ENCODE measurements at regions not wholly inside any gene's neighbourhood (a gene's known extent, or its start where the extent isn't known, plus 50 kb on each side); places are given as distances from the start of the nearest gene placed in this dataset.

GRCh38 chr6:71463061-71463460 is 174.4 kb downstream of the OGFRL1 start:
- Mint-ChIP-seq H3K4me3 (no peak overlapping the region), H3K4me1 (ENCODE audit: low read depth) (no peaks in the 10 kb centered on the region), H3K9me3 (peaks cover 6 to 8% of the 10 kb centered on the region in 2 donors), H3K27ac (no peak overlapping the region), H3K36me3 (ENCODE audit: insufficient read depth in 2 of 2) (peaks cover 0 to 2% of the 10 kb centered on the region in 2 donors), H3K27me3 (ENCODE audit: low read depth) (no peaks in the 10 kb centered on the region)
- no peak for DNase-seq
- no peak for ATAC-seq (replicated peaks in 1 of 2)

GRCh38 chr6:71465096-71465495 is 176.5 kb downstream of the OGFRL1 start:
- H3K4me3 Mint-ChIP-seq = no peak overlapping the region
- H3K36me3 Mint-ChIP-seq (ENCODE audit: insufficient read depth in 2 of 2) = peaks cover 0 to 2% of the 10 kb centered on the region in 2 donors
- H3K27ac Mint-ChIP-seq = no peak overlapping the region
- ATAC-seq (replicated peaks in 1 of 2) (no peak), DNase-seq (no peak)
- H3K27me3 Mint-ChIP-seq (ENCODE audit: low read depth) = no peaks in the 10 kb centered on the region
- H3K9me3 Mint-ChIP-seq = peaks cover 7 to 8% of the 10 kb centered on the region in 2 donors
- H3K4me1 Mint-ChIP-seq (ENCODE audit: low read depth) = no peaks in the 10 kb centered on the region

GRCh38 chr6:71466362-71466761 is 177.8 kb downstream of the OGFRL1 start:
- no peaks in the 10 kb centered on the region for H3K4me1 Mint-ChIP-seq (ENCODE audit: low read depth)
- H3K36me3 Mint-ChIP-seq (ENCODE audit: insufficient read depth in 2 of 2) = peaks cover 0 to 2% of the 10 kb centered on the region in 2 donors
- DNase-seq (no peak), ATAC-seq (replicated peaks in 1 of 2) (no peak)
- no peak overlapping the region for H3K27ac Mint-ChIP-seq
- no peak overlapping the region for H3K4me3 Mint-ChIP-seq
- peaks cover 6 to 7% of the 10 kb centered on the region in 2 donors for H3K9me3 Mint-ChIP-seq
- peaks cover 5% of the 10 kb centered on the region for H3K27me3 Mint-ChIP-seq (ENCODE audit: low read depth)

- Mint-ChIP-seq H3K4me1 (ENCODE audit: low read depth) (no peaks in the 10 kb centered on the region), H3K27ac (no peak overlapping the region), H3K4me3 (no peak overlapping the region), H3K36me3 (ENCODE audit: insufficient read depth in 2 of 2) (peaks cover 0 to 2% of the 10 kb centered on the region in 2 donors), H3K9me3 (peaks cover 6% of the 10 kb centered on the region in 2 donors), H3K27me3 (ENCODE audit: low read depth) (peaks cover 11% of the 10 kb centered on the region)
- ATAC-seq (replicated peaks in 1 of 2) (no peak), DNase-seq (no peak)
These were observed 179.4 kb downstream of the OGFRL1 start for GRCh38 chr6:71468038-71468437.

GRCh38 chr6:71468841-71469700 is 180.5 kb downstream of the OGFRL1 start:
- H3K4me1 Mint-ChIP-seq (ENCODE audit: low read depth) = no peaks in the 10 kb centered on the region
- DNase-seq = no peak
- ATAC-seq (replicated peaks in 1 of 2) = no peak
- no peak overlapping the region for H3K4me3 Mint-ChIP-seq
- peaks cover 19% of the 10 kb centered on the region for H3K27me3 Mint-ChIP-seq (ENCODE audit: low read depth)
- H3K27ac Mint-ChIP-seq = no peak overlapping the region
- H3K36me3 Mint-ChIP-seq (ENCODE audit: insufficient read depth in 2 of 2) = peaks cover 0 to 2% of the 10 kb centered on the region in 2 donors
- peaks cover 3 to 6% of the 10 kb centered on the region in 2 donors for H3K9me3 Mint-ChIP-seq

GRCh38 chr6:71471718-71472117 is 183.1 kb downstream of the OGFRL1 start:
- DNase-seq = no peak
- Mint-ChIP-seq H3K9me3 (peaks cover 0 to 2% of the 10 kb centered on the region in 2 donors), H3K27me3 (ENCODE audit: low read depth) (peaks cover 19% of the 10 kb centered on the region), H3K36me3 (ENCODE audit: insufficient read depth in 2 of 2) (no peaks in the 10 kb centered on the region), H3K27ac (no peak overlapping the region), H3K4me1 (ENCODE audit: low read depth) (no peaks in the 10 kb centered on the region), H3K4me3 (no peak overlapping the region)
- ATAC-seq (replicated peaks in 1 of 2) = no peak

GRCh38 chr6:71473926-71474325 is 185.3 kb downstream of the OGFRL1 start:
- Mint-ChIP-seq H3K9me3 (peaks cover 0 to 2% of the 10 kb centered on the region in 2 donors), H3K36me3 (ENCODE audit: insufficient read depth in 2 of 2) (no peaks in the 10 kb centered on the region), H3K4me3 (no peak overlapping the region), H3K27ac (no peak overlapping the region), H3K27me3 (ENCODE audit: low read depth) (peaks cover 19% of the 10 kb centered on the region), H3K4me1 (ENCODE audit: low read depth) (peaks cover 6% of the 10 kb centered on the region)
- DNase-seq = no peak
- no peak for ATAC-seq (replicated peaks in 1 of 2)

- DNase-seq (no peak), ATAC-seq (replicated peaks in 1 of 2) (no peak)
- Mint-ChIP-seq H3K27me3 (ENCODE audit: low read depth) (peaks cover 19% of the 10 kb centered on the region), H3K4me3 (no peak overlapping the region), H3K9me3 (peaks cover 0 to under 1% of the 10 kb centered on the region in 2 donors), H3K27ac (no peak overlapping the region), H3K36me3 (ENCODE audit: insufficient read depth in 2 of 2) (no peaks in the 10 kb centered on the region), H3K4me1 (ENCODE audit: low read depth) (peaks cover 6% of the 10 kb centered on the region)
These were observed 186.3 kb downstream of the OGFRL1 start for GRCh38 chr6:71474942-71475341.

GRCh38 chr6:71476371-71476770 is 187.8 kb downstream of the OGFRL1 start:
- no peaks in the 10 kb centered on the region for H3K9me3 Mint-ChIP-seq

GRCh38 chr6:71476872-71477271 is 188.3 kb downstream of the OGFRL1 start:
- Mint-ChIP-seq H3K27ac (no peak overlapping the region), H3K36me3 (ENCODE audit: insufficient read depth in 2 of 2) (no peaks in the 10 kb centered on the region)

More at GRCh38 chr6:71476371-71476770, 187.8 kb downstream of the OGFRL1 start:
- Mint-ChIP-seq H3K4me3 (no peak overlapping the region), H3K4me1 (ENCODE audit: low read depth) (peaks cover 6% of the 10 kb centered on the region), H3K27ac (no peak overlapping the region), H3K27me3 (ENCODE audit: low read depth) (peaks cover 14% of the 10 kb centered on the region), H3K36me3 (ENCODE audit: insufficient read depth in 2 of 2) (no peaks in the 10 kb centered on the region)
- DNase-seq (no peak), ATAC-seq (replicated peaks in 1 of 2) (no peak)

GRCh38 chr6:71478834-71479541 is 190.4 kb downstream of the OGFRL1 start:
- DNase-seq = no peak
- ATAC-seq (replicated peaks in 1 of 2) = peak in 1 of 2 donors; percentile 41
- Mint-ChIP-seq H3K4me3 (no peak overlapping the region), H3K36me3 (ENCODE audit: insufficient read depth in 2 of 2) (no peaks in the 10 kb centered on the region), H3K9me3 (no peaks in the 10 kb centered on the region), H3K27ac (no peak overlapping the region), H3K27me3 (ENCODE audit: low read depth) (peaks cover 11% of the 10 kb centered on the region), H3K4me1 (ENCODE audit: low read depth) (peaks cover 6% of the 10 kb centered on the region)

More at GRCh38 chr6:71476872-71477271, 188.3 kb downstream of the OGFRL1 start:
- H3K4me1 Mint-ChIP-seq (ENCODE audit: low read depth) = peaks cover 6% of the 10 kb centered on the region
- H3K9me3 Mint-ChIP-seq = no peaks in the 10 kb centered on the region
- H3K27me3 Mint-ChIP-seq (ENCODE audit: low read depth) = peaks cover 16% of the 10 kb centered on the region
- ATAC-seq (replicated peaks in 1 of 2) = no peak
- no peak overlapping the region for H3K4me3 Mint-ChIP-seq
- DNase-seq = no peak

GRCh38 chr6:71480577-71480976 is 192.0 kb downstream of the OGFRL1 start:
- ATAC-seq (replicated peaks in 1 of 2) (no peak), DNase-seq (no peak)
- H3K36me3 Mint-ChIP-seq (ENCODE audit: insufficient read depth in 2 of 2) = no peaks in the 10 kb centered on the region
- H3K4me1 Mint-ChIP-seq (ENCODE audit: low read depth) = peaks cover 6% of the 10 kb centered on the region
- no peaks in the 10 kb centered on the region for H3K9me3 Mint-ChIP-seq
- H3K4me3 Mint-ChIP-seq = no peak overlapping the region
- no peak overlapping the region for H3K27ac Mint-ChIP-seq
- H3K27me3 Mint-ChIP-seq (ENCODE audit: low read depth) = peaks cover 11% of the 10 kb centered on the region

- Mint-ChIP-seq H3K9me3 (no peaks in the 10 kb centered on the region), H3K36me3 (ENCODE audit: insufficient read depth in 2 of 2) (no peaks in the 10 kb centered on the region), H3K27ac (no peak overlapping the region), H3K4me3 (no peak overlapping the region), H3K4me1 (ENCODE audit: low read depth) (peaks cover 6% of the 10 kb centered on the region), H3K27me3 (ENCODE audit: low read depth) (peaks cover 11% of the 10 kb centered on the region)
- no peak for DNase-seq
- ATAC-seq (replicated peaks in 1 of 2) = no peak
These were observed 192.4 kb downstream of the OGFRL1 start for GRCh38 chr6:71481011-71481410.
